GM21360 (cell line): ENCODE measurements at regions not wholly inside any gene's neighbourhood (a gene's known extent, or its start where the extent isn't known, plus 50 kb on each side); places are given as distances from the start of the nearest gene placed in this dataset.
"Not testable (repeated sequence)": the region's sequence is repeated elsewhere in the genome, so short reads cannot be mapped to it uniquely, and the experiment has no call there.

Experiments used
- ATAC-seq: cut with Tn5 transposase; IDR thresholded peaks from one replicate; pipeline ENCODE4 v1.9.1; 2021; ENCODE audit warnings: mild to moderate bottlenecking, moderate library complexity; ENCODE audit not compliant: unreplicated experiment

DNA sequence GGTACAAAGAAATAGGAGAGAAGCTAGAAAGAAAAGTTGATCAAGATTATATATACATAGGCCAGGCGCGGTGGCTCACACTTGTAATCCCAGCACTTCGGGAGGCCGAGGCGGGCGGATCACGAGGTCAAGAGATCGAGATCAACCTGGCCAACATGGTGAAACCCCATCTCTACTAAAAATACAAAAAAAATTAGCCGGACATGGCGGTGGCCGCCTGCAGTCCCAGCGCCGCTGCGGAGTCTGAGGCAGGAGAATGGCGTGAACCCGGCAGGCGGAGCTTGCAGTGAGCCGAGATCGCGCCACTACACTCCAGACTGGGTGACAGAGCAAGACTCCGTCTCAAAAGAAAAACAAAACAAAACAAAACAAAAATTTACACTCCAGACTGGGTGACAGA lies 798.3 kb upstream of the CDH9 start:
- ATAC-seq = not testable (repeated sequence)

- ATAC-seq = no peak
Measured at GRCh38 chr5:27832886-27833285, 794.5 kb upstream of the CDH9 start.

- ATAC-seq = no peak
Measured at GRCh38 chr5:27830546-27830945, 792.2 kb upstream of the CDH9 start.

DNA sequence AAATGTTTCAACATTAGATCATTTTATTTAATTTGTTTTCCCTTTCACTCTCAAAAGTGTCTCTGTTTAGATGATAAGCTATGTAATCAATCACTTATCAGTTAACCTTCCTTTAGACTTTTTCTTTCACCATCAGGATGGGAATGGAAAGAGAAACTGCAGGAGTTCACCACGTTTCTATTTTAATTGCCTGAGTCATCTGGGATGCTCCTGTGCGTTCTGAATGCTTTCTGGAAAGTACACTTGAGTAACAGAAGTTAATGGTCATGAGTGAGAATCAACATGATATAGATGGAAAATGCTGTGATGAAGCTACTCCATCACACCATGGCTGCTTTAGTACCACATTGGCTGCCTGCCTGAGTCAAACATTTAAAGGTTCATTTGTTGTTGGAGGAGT lies 783.3 kb upstream of the CDH9 start:
- ATAC-seq = no peak

GRCh38 chr5:27818888-27819287 lies 780.5 kb upstream of the CDH9 start:
- no peak for ATAC-seq

DNA sequence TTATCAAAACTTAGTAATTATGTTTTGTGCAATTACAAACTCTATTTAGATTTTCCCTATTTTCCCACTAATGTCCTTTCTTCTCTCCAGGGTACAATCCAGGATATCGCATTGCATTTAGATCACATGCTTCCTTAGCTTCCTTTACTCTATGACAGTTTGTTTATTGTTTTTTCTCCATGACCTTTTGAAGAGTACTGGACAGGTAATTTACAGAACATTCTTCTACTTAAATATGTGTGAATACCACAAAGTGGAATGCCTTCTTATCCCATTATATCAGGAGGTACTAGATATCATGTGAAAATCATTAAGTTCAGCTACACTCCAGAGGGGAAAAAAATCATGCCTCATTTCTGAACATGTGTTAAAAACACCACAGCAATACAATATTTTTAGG lies 776.6 kb upstream of the CDH9 start:
- ATAC-seq = no peak

DNA sequence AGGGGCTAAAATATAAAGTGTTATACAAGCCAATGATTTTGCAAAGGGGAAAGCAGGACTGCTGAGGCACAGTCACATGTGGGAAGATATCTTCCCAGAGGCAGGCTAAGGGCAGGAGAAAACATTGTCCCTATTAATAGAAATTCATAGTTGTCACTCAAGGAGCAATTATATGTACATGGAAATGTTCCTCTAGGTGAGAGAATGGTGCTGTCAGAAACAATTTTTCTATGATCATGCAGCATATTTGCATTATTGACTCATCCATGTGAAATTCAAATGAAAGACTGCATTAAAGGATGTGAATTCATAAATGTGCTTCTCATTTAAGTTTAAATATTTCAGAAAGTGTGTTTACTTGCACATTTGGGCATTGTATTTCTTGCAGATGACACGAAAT lies 775.9 kb upstream of the CDH9 start:
- no peak for ATAC-seq

DNA sequence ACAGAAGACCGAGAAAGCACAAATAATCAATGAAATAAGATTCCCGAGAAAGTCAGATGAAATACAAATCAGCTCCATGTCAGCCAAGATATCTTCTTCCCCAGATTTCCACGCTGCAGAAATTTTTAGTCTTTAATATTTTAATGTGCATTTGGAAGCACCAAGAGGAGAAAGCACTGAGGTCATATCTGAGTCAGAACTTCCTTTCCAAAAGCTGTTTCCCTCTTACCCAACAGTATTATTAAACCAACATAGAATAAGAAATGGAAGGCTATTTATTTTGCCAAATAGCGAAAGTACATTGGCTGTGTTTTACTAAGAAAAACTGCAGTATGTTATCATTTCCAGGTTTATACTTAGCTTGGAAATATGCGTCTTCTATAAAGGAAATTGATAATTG lies 772.1 kb upstream of the CDH9 start:
- ATAC-seq = no peak

GRCh38 chr5:27797220-27797619 lies 758.8 kb upstream of the CDH9 start:
- no peak for ATAC-seq

DNA sequence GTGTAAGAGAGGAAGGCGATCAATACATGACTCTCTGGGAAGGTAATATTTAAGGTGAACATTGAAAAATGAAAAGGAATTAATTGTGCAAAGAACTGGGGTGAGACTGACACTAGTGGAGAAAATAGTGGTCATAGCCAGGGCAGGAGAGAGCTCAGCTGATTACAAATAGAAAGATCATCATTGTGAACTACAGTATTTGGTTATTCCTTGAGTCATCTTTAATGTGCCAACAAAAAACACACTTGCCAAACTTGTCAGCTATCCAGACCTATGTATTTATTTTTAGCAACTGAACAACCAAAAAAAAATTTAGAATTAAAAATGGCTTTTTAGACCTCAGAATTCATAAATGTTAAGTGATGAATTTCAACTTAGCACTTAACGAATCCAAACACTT lies 749.8 kb upstream of the CDH9 start:
- no peak for ATAC-seq

DNA sequence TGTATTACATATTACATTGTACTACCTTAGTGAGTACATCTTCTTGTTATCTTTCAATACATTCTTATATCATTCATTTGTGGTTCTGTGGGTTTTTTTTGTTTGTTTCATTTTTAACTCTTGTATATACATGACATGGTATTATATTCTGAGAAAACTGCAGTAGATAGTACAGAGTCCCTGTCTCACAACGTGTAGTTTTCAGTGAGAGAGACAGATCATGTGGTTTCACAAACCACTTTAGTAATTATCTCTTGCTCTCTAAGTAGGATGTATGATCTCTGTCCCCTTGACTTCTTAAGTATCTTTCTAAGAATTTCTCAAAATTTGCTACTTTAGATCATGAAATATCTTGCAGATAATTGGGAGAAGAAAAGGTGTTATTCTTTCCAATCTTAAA lies 745.9 kb upstream of the CDH9 start:
- no peak for ATAC-seq

DNA sequence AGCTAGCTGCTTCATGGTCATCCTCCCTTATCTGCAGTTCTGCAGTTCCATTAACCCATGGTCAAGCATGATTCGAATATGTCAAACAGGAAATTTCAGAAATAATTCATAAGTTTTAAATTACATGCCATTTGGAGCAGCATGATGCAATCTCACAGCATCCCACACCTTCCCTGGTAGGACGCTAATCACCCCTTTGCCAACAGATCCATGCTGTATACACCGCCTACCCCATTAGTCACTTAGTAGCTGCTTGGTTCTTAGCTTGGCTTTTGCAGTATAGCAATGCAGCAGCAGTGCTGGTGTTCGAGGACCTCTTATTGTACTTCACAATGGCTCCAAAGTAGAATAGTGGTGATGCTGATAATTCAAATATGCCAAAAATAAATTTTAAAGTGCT lies 739.7 kb upstream of the CDH9 start:
- no peak for ATAC-seq

DNA sequence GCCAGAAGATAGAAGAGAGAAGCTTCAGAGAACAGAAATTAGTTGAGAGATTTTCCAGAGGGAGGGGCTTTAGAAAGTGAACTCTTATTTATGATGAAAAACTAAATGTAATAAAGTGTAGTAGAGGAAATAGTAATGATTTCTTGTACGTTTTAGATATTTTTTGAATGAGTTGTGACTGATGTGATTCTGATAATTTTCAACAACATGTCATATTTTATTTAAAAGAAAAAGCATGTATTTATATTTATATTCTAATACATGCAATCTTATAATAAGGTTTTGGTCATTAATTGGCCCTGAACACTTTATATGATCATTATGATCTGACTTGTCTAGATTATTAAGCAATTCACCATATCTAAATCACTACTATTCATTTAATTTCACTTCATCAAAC lies 735.2 kb upstream of the CDH9 start:
- no peak for ATAC-seq

GRCh38 chr5:27773166-27773565 lies 734.8 kb upstream of the CDH9 start:
- no peak for ATAC-seq

DNA sequence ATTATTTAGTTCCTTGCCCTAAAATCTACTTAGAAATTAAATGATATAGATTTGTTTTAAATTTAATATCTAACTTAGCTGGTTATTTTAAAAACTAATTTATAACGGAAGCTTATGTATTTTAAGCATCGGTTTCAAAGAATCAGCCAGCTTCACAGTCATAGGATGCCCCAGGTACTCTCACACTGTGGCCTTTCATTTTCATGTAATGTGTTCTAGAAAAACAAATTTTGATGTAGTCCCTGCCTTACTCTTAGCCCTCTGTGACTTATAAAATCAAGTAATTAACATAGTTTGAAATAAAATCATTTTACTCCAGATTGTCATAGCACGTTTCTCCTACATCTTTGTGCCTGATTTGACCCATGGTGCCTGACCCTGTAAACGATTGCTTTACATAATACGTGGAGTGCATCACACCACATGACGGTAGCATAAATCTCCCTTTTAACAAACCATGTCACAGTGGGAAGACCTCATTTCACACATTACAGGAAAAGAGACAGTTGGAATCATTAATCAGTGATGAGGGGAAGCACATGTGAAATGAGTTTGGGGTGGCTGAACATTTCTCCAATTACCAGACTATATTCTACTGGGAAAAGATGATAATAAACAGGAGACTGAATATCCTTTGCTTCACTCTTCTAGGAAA lies 731.5 kb upstream of the CDH9 start:
- ATAC-seq = no peak

- ATAC-seq = no peak
Measured at GRCh38 chr5:27748847-27749246, 710.5 kb upstream of the CDH9 start.

DNA sequence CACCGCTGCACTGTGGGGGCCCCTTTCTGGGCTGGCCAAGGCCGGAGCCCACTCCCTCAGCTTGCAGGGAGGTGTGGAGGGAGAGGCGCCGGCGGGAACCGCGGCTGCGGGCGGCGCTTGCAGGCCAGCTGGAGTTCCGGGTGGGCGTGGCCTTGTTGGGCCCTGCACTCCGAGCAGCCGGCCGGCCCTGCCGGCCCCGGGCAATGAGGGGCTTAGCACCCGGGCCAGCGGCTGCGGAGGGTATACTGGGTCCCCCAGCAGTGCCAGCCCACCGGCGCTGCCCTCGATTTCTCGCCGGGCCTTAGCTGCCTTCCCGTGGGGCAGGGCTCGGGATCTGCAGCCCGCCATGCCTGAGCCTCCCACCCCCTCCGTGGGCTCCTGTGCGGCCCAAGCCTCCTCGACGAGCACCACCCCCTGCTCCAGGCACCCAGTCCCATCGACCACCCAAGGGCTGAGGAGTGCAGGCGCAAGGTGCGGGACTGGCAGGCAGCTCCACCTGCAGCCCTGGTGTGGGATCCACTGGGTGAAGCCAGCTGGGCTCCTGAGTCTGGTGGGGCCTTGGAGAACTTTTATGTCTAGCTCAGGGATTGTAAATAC lies 705.1 kb upstream of the CDH9 start:
- ATAC-seq = not testable (repeated sequence)

- no peak for ATAC-seq
Measured at GRCh38 chr5:27742805-27743204, 704.4 kb upstream of the CDH9 start.

DNA sequence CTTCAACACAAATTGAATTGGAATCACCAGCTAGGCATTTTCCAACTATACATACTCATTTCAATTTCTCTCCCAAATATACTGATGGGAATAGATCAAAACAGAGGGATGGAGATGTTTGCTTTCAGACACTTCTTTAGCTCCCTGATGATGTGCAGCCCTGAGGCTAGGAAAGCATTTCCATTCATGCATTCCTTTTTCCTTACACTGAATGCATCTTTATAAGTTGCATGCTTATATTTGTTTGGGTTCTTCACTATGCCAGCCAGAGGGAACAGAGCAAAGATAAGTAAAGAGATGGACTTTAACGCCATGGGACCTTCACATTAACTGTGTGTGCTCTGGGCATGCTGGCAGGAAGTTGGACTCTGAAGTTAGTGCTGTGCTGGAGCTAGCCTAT lies 696.5 kb upstream of the CDH9 start:
- ATAC-seq = no peak

GRCh38 chr5:27733237-27733636 lies 694.9 kb upstream of the CDH9 start:
- no peak for ATAC-seq

- ATAC-seq = no peak
Measured at GRCh38 chr5:27727254-27727653, 688.9 kb upstream of the CDH9 start.

- ATAC-seq = no peak
Measured at GRCh38 chr5:27722337-27722736, 684.0 kb upstream of the CDH9 start.

- ATAC-seq = no peak
Measured at GRCh38 chr5:27708534-27708933, 670.1 kb upstream of the CDH9 start.
